ENCODE measurements at regions not wholly inside any gene's neighbourhood (a gene's known extent, or its start where the extent isn't known, plus 50 kb on each side); places are given as distances from the start of the nearest gene placed in this dataset.

DNA sequence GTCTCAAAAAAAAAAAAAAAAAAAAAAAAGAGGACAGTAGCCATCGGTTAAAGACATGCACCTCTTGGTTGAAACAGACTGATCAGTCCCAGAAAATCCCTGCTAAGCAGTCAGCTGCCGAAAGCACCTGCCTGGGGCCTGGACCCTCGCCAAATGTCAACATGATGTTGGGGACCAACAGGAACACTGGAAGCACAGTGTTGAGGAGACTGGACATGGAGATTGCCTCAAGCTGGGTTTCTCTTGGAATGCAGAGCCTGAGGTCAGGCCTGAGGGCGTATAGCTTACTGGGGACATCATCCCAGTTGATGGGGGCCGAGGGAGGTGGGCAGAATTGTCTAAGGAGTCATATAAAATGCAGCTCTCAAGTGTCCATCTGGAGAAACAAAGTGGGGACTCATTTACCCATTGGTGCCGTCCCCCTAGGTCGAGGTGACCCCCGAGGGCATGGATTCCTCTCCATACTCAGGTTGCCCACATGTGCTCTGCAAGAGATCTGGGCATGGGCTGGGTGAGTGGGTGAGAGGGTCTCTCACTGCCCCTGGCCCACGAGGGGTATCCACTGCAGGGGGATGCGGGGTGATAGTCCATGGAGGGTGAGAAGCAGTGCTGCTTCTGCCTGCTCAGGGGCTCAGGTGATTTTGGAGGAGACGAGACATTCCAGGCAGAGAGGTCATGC is 164.5 kb downstream of the URI1 start:
- no peak overlapping the region for H2AFZ ChIP-seq (ENCODE audit: low read length)
- TF ChIP-seq NRF1 (IDR thresholded peaks at IDR 0.05; ENCODE audit: low read depth, low read length) (no peak), SP4 (IDR thresholded peaks at IDR 0.05; ENCODE audit: low read length) (no peak), JUND (IDR thresholded peaks at IDR 0.05; ENCODE audit: low read length) (no peak), CHD1 (IDR thresholded peaks at IDR 0.05; ENCODE audit: low read depth, low read length) (no peak), MAFK (IDR thresholded peaks at IDR 0.05; ENCODE audit: low read depth, low read length) (no peak), PHF8 (conservative IDR thresholded peaks at IDR 0.05; ENCODE audit: low read depth, low read length) (no peak), SP2 (IDR thresholded peaks at IDR 0.05; ENCODE audit: low read length) (no peak), TAF1 (IDR thresholded peaks at IDR 0.05; ENCODE audit: low read depth, low read length) (no peak), CBX5 (IDR thresholded peaks at IDR 0.05; ENCODE audit: low read depth, low read length) (no peak), JUN (IDR thresholded peaks at IDR 0.05; ENCODE audit: low read depth, low read length) (no peak), EP300 (IDR thresholded peaks at IDR 0.05; ENCODE audit: borderline replicate concordance in 1 of 2, low read depth in 2 of 2, low read length in 2 of 2) (no peak)
- TF ChIP-seq, protein P1, sequence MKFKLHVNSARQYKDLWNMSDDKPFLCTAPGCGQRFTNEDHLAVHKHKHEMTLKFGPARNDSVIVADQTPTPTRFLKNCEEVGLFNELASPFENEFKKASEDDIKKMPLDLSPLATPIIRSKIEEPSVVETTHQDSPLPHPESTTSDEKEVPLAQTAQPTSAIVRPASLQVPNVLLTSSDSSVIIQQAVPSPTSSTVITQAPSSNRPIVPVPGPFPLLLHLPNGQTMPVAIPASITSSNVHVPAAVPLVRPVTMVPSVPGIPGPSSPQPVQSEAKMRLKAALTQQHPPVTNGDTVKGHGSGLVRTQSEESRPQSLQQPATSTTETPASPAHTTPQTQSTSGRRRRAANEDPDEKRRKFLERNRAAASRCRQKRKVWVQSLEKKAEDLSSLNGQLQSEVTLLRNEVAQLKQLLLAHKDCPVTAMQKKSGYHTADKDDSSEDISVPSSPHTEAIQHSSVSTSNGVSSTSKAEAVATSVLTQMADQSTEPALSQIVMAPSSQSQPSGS (IDR thresholded peaks at IDR 0.05; ENCODE audit: low read length), result no peak

More for the DNA sequence above, 164.5 kb downstream of the URI1 start:
- Histone ChIP-seq H3K23ac (ENCODE audit: insufficient read length) (no peak overlapping the region), H3K4me2 (ENCODE audit: insufficient read depth in 1 of 2, low read depth in 2 of 2, low read length in 2 of 2) (no peak overlapping the region), H3K79me1 (ENCODE audit: low read depth, low read length) (no peaks in the 10 kb centered on the region), H3K9me3 (ENCODE audit: insufficient read depth in 2 of 2, low read depth in 1 of 2, low read length in 1 of 2) (no peaks in the 10 kb centered on the region), H2BK120ac (replicated peaks; ENCODE audit: low read depth, low read length) (no peak overlapping the region), H4K20me1 (replicated peaks in 1 of 2; ENCODE audit: control insufficient read depth in 1 of 2, insufficient read depth in 2 of 2, low read length in 2 of 2) (no peaks in the 10 kb centered on the region), H3K18ac (ENCODE audit: extremely low read depth, low read length) (no peak overlapping the region), H3K4ac (replicated peaks; ENCODE audit: insufficient read length, low read depth, low read length) (no peak overlapping the region), H3K4me3 (ENCODE audit: extremely low read depth in 1 of 4, insufficient read depth in 2 of 4, low read depth in 3 of 4, low read length in 4 of 4) (no peak overlapping the region), H2BK12ac (ENCODE audit: low read depth, low read length) (no peak overlapping the region), H2BK15ac (ENCODE audit: low read length) (no peak overlapping the region), H4K5ac (ENCODE audit: insufficient read length, low read depth, low read length) (no peak overlapping the region), H3K9ac (replicated peaks in 1 of 4; ENCODE audit: extremely low read depth in 1 of 4, low read depth in 3 of 4, low read length in 3 of 4) (no peak overlapping the region), H3K27ac (ENCODE audit: low read depth, low read length) (no peak overlapping the region), H4K8ac (ENCODE audit: extremely low read depth, insufficient read depth, low read length) (no peak overlapping the region), H3K36me3 (ENCODE audit: control insufficient read depth in 2 of 4, insufficient read depth in 4 of 4, low read length in 3 of 4) (no peaks in the 10 kb centered on the region), H2AK5ac (ENCODE audit: low read depth, low read length) (no peak overlapping the region), H2BK20ac (ENCODE audit: low read length) (no peak overlapping the region), H3K27me3 (replicated peaks in 1 of 4; ENCODE audit: control insufficient read depth in 3 of 4, extremely low read depth in 1 of 4, insufficient read depth in 3 of 4, low read length in 3 of 4) (no peaks in the 10 kb centered on the region), H4K91ac (replicated peaks; ENCODE audit: insufficient read length, low read length) (no peak overlapping the region), H3K79me2 (ENCODE audit: control insufficient read depth in 1 of 2, insufficient read depth in 2 of 2, low read length in 2 of 2) (no peaks in the 10 kb centered on the region), H3K14ac (ENCODE audit: insufficient read length) (no peak overlapping the region), H2BK5ac (ENCODE audit: low read depth, low read length) (no peak overlapping the region), H3K23me2 (ENCODE audit: low read depth, low read length) (no peaks in the 10 kb centered on the region), H3K56ac (replicated peaks; ENCODE audit: insufficient read length, low read depth, low read length) (no peak overlapping the region), H3K4me1 (replicated peaks in 1 of 4; ENCODE audit: control insufficient read depth in 3 of 4, insufficient read depth in 4 of 4, low read length in 3 of 4) (no peaks in the 10 kb centered on the region; a peak in 2 of 7 replicates)
- CTCF ChIA-PET (ENCODE audit: partially characterized antibody), result no interaction called here
- FAIRE-seq, result no peak
- DNase-seq (ENCODE audit: low read depth in 1 of 2, low spot score in 2 of 2), result no peak
- 76% methylated on average over 9 of the region's 11 CpGs; no CpG with 5 or more reads in 1 of the 2 experiments for WGBS, 2 experiments (ENCODE audit: extremely low coverage in 1 of 2, insufficient coverage in 1 of 2, insufficient read length in 1 of 2, insufficient replicate concordance in 2 of 2, low coverage in 1 of 2, low lambda C conversion rate in 2 of 2, missing lambda C conversion rate in 1 of 2)
- POLR2A ChIA-PET (ENCODE audit: partially characterized antibody), result no interaction called here

Measured in H1 (cell line).